GM10248 (cell line): ENCODE measurements at regions not wholly inside any gene's neighbourhood (a gene's known extent, or its start where the extent isn't known, plus 50 kb on each side); places are given as distances from the start of the nearest gene placed in this dataset.

Experiments used
- CTCF ChIA-PET: fragments of 300-600 bp; sonication (Branson Sonifier 250); formaldehyde crosslinking; extraction: SDS; loops from one replicate; lab custom pipeline; 2021; ENCODE audit warnings: antibody characterized with exemption; lab: Yijun Ruan, JAX
- POLR2A ChIA-PET: fragments of 350-650 bp; sonication (Branson Sonifier 250); formaldehyde crosslinking; extraction: SDS; loops from one replicate; lab custom pipeline; 2020; ENCODE audit warnings: antibody characterized with exemption; lab: Yijun Ruan, JAX
- DNase-seq: peaks from one replicate; pipeline ENCODE4 v3.0.0; 2012; ENCODE audit errors: extremely low spot score
- CTCF ChIP-seq: IDR thresholded peaks from 2 replicates; pipeline ENCODE4 v1.5.1; 2012; ENCODE audit warnings: mild to moderate bottlenecking, low read depth; ENCODE audit errors: extremely low read depth, missing control alignments, control extremely low read depth

- DNase-seq: no peak
- ChIA-PET CTCF (no interaction called here), POLR2A (no interaction called here)
- TF ChIP-seq CTCF: no peak
These were observed 112.9 kb upstream of the ELAVL2 start for GRCh38 chr9:23938908-23939307.

GRCh38 chr9:23934291-23934906 lies 108.4 kb upstream of the ELAVL2 start:
- ChIA-PET POLR2A (no interaction called here), CTCF (no interaction called here)
- DNase-seq: no peak
- no peak for TF ChIP-seq CTCF

- DNase-seq: no peak
- TF ChIP-seq CTCF: no peak
- ChIA-PET CTCF (no interaction called here), POLR2A (no interaction called here)
These were observed 107.3 kb upstream of the ELAVL2 start for GRCh38 chr9:23933348-23933747.

- CTCF ChIA-PET: interaction anchor here (1.1 to 1.5 kb wide), 2 partner anchors 8 to 14 kb away, joined by 3 read pairs; no protein-coding TSS in a partner anchor
- POLR2A ChIA-PET: no interaction called here
- no peak for DNase-seq
- no peak for TF ChIP-seq CTCF
These were observed 100.3 kb upstream of the ELAVL2 start for GRCh38 chr9:23926368-23926767.

GRCh38 chr9:23914431-23915003 lies 88.5 kb upstream of the ELAVL2 start:
- no peak for DNase-seq
- ChIA-PET CTCF (no interaction called here), POLR2A (no interaction called here)
- no peak for TF ChIP-seq CTCF

GRCh38 chr9:23907343-23907742 lies 81.3 kb upstream of the ELAVL2 start:
- POLR2A ChIA-PET: no interaction called here
- DNase-seq: no peak
- CTCF ChIA-PET: no interaction called here
- TF ChIP-seq CTCF: no peak
